Heart right ventricle (tissue), 16 donors: ENCODE measurements at regions not wholly inside any gene's neighbourhood (a gene's known extent, or its start where the extent isn't known, plus 50 kb on each side); places are given as distances from the start of the nearest gene placed in this dataset.

Source experiments
- ATAC-seq, 8 donors: fragments of 200-7000 bp; cut with Tn5 transposase; one replicate each; pipeline ENCODE4 v1.9.1; 2020; ENCODE audit warnings: mild to moderate bottlenecking in 8 of 8, moderate library complexity in 8 of 8, moderate number of reproducible peaks in 1 of 8
- DNase-seq, 2 donors: peaks; one replicate each; pipeline ENCODE4 v3.0.0-alpha.2; 2020
- H3K27ac ChIP-seq, 10 donors: fragments of 200-600 bp; sonication (generic) in 2 of 10; one replicate each; pipeline versions ENCODE4 v1.5.0 to v1.8.0; 2020 to 2022; ENCODE audit warnings: mild to moderate bottlenecking in 3 of 10
- H3K27me3 ChIP-seq, 7 donors: fragments of 200-600 bp; one replicate each; pipeline ENCODE4 v1.8.0; 2021 to 2022; ENCODE audit warnings: mild to moderate bottlenecking in 2 of 7
- H3K36me3 ChIP-seq, 9 donors: fragments of 200-600 bp; sonication (generic) in 1 of 9; one replicate each; pipeline versions ENCODE4 v1.5.0 to v1.8.0; 2020 to 2022; ENCODE audit warnings: mild to moderate bottlenecking in 2 of 9
- H3K4me1 ChIP-seq, 9 donors: fragments of 200-600 bp; sonication (generic) in 1 of 9; one replicate each; pipeline versions ENCODE4 v1.5.0 to v1.8.0; 2020 to 2022; ENCODE audit warnings: mild to moderate bottlenecking in 4 of 9
- H3K4me3 ChIP-seq, 10 donors: fragments of 200-600 bp; sonication (generic) in 2 of 10; one replicate each; pipeline versions ENCODE4 v1.5.0 to v1.8.0; 2020 to 2022; ENCODE audit warnings: mild to moderate bottlenecking in 7 of 10, moderate library complexity in 2 of 10
- H3K9me3 ChIP-seq, 11 donors: fragments of 200-600 bp in 10 of 11; sonication (generic) in 2 of 11; one replicate each; pipeline versions ENCODE4 v1.5.0 to v1.8.0; 2013 to 2022; ENCODE audit warnings: mild to moderate bottlenecking in 2 of 11, control low read depth in 1 of 11, moderate library complexity in 1 of 11
- CTCF ChIP-seq, 9 donors: fragments of 200-600 bp; sonication (generic) in 2 of 9; IDR thresholded peaks; one replicate each; pipeline versions ENCODE4 v1.5.0 to v1.8.0; 2021 to 2022; ENCODE audit warnings: antibody characterized with exemption in 9 of 9, mild to moderate bottlenecking in 5 of 9, moderate library complexity in 1 of 9
- WGBS, 2 donors: extraction: QIAGEN DNeasy Blood & Tissue Kit; methylation state at CpG; one replicate each; pipeline ENCODE4 v1.1.7; 2013; ENCODE audit warnings: inconsistent platforms in 1 of 2; 5-methylcytosine and 5-hydroxymethylcytosine counted together
- intact Hi-C, 10 donors: fragments of 100-400 bp; cut with DNase I; formaldehyde crosslinking; loops; one replicate each; pipeline versions ENCODE4 v1.11.1 to v1.14.2; 2022
- donor health status: Arrhythmogenic right ventricular cardiomyopathy.
- donor health status: ischemic (EF 13 %, LVEDD 7.1; RV severe dilation, severe dysfunction).
- donor health status: healthy with polysubstance abuse.
- donor health status: DM: no; HTN: yes; CAD: no.
- donor health status: DM: no; HTN: no; CAD: no.
- donor health status: ischemic (EF 25% LVEDD 6.9; RV normal size, moderate dysfunction).
- donor health status: ischemic (EF 25% LVEDD 5.7; RV mildly dilated, moderate dysfunction).
- donor health status: healthy.
- donor health status: DM: yes; HTN: yes; CAD: no.
- donor health status: Ischemic cardiomyopathy.
- donor health status: ischemic (EF 35%, LVEDD 5.7; RV mildly dilated, moderate dysfunction).
- donor health status: nonischemic (EF 11% LVEDD 7.7; RV severe dilation, severe dysfunction).
- donor health status: DM: yes; HTN: yes; CAD: no.
- donor health status: PGD.
- donor health status: ischemic (EF 29% LVEDD 5.4; RV normal size, mild dysfunction).
- donor health status: nonischemic (EF 23%, LVEDD 6.1; RV moderate dilation, normal function).

GRCh38 chr4:30330894-30331652 is 389.1 kb upstream of the PCDH7 start:
- ATAC-seq: no peak
- no peak for DNase-seq
- no peaks in the 10 kb centered on the region for H3K27me3 ChIP-seq
- no peak overlapping the region for H3K27ac ChIP-seq
- no peaks in the 10 kb centered on the region for H3K4me1 ChIP-seq
- no peak for TF ChIP-seq CTCF (IDR thresholded peaks at IDR 0.05)
- H3K9me3 ChIP-seq: peaks cover 0 to 51% (median 9%) of the 10 kb centered on the region in 11 donors
- intact Hi-C loops: no loop called here
- no peaks in the 10 kb centered on the region for H3K36me3 ChIP-seq
- no peak overlapping the region for H3K4me3 ChIP-seq
- WGBS, 2 donors: 82 to 89% methylated on average over 6 of the region's 6 CpGs

- TF ChIP-seq CTCF (IDR thresholded peaks at IDR 0.05): no peak
- Histone ChIP-seq H3K27me3 (no peaks in the 10 kb centered on the region), H3K4me3 (no peak overlapping the region), H3K27ac (no peak overlapping the region), H3K9me3 (peaks cover 0 to 10% (median 0%) of the 10 kb centered on the region in 11 donors), H3K4me1 (no peaks in the 10 kb centered on the region), H3K36me3 (no peaks in the 10 kb centered on the region)
- 50 to 51% methylated on average over 1 of the region's 1 CpG for WGBS, 2 donors
- intact Hi-C loops: no loop called here
- DNase-seq (no peak), ATAC-seq (no peak)
These were observed 378.4 kb upstream of the PCDH7 start for GRCh38 chr4:30341731-30342130.

DNA sequence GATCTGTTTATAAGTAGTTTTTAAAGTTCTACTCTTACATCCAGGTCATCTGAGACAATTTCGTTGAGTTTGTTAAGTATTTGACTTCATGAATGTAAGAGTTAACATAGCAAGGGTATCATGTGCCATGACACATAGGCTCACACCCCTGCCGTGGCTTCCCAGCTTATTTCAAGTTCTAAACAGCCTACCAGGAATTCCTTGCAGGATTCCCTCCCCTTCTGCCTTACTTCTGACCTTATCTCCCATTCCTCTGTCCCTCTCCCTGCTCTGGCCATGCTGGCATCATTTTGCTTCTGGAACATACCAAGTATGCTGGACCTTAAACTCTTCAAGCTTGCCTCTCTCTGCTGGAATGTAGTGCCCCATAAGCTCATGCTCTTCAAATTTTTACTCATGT is 369.9 kb upstream of the PCDH7 start:
- WGBS, 2 donors: 48 to 55% methylated on average over 2 of the region's 2 CpGs
- Histone ChIP-seq H3K4me3 (no peak overlapping the region), H3K27ac (no peak overlapping the region), H3K27me3 (no peaks in the 10 kb centered on the region), H3K9me3 (peaks cover 0 to 15% (median 0%) of the 10 kb centered on the region in 11 donors), H3K36me3 (no peaks in the 10 kb centered on the region), H3K4me1 (no peaks in the 10 kb centered on the region)
- TF ChIP-seq CTCF (IDR thresholded peaks at IDR 0.05): no peak
- DNase-seq: no peak
- ATAC-seq: no peak
- intact Hi-C loops: no loop called here

- H3K27ac ChIP-seq: no peak overlapping the region
- DNase-seq (no peak), ATAC-seq (no peak)
- 77 to 96% methylated on average over 1 of the region's 1 CpG for WGBS, 2 donors
- H3K4me1 ChIP-seq: no peaks in the 10 kb centered on the region
- H3K27me3 ChIP-seq: no peaks in the 10 kb centered on the region
- no peaks in the 10 kb centered on the region for H3K36me3 ChIP-seq
- H3K4me3 ChIP-seq: no peak overlapping the region
- TF ChIP-seq CTCF (IDR thresholded peaks at IDR 0.05): no peak
- intact Hi-C loops: no loop called here
- peaks cover 0 to 26% (median 0%) of the 10 kb centered on the region in 11 donors for H3K9me3 ChIP-seq
These were observed 365.6 kb upstream of the PCDH7 start for GRCh38 chr4:30354605-30355004.
